Ovary (tissue), 3 donors: ENCODE measurements at regions not wholly inside any gene's neighbourhood (a gene's known extent, or its start where the extent isn't known, plus 50 kb on each side); places are given as distances from the start of the nearest gene placed in this dataset.

Experiments
- EP300 ChIP-seq: sonication (generic); formaldehyde crosslinking; IDR thresholded peaks from one replicate; pipeline ENCODE4 v1.6.1; 2017; ENCODE audit warnings: antibody characterized with exemption
- TF ChIP-seq, protein P1 (sequence below), 3 donors: fragments of 450-650 bp in 2 of 3; fragments of 200-600 bp in 1 of 3; IDR thresholded peaks; one replicate each; pipeline versions ENCODE4 v1.5.1 to v1.8.0; 2016 to 2022; ENCODE audit warnings: antibody characterized with exemption in 3 of 3, mild to moderate bottlenecking in 1 of 3
- donor health status: DM: no; HTN: no; CAD: no.

DNA sequence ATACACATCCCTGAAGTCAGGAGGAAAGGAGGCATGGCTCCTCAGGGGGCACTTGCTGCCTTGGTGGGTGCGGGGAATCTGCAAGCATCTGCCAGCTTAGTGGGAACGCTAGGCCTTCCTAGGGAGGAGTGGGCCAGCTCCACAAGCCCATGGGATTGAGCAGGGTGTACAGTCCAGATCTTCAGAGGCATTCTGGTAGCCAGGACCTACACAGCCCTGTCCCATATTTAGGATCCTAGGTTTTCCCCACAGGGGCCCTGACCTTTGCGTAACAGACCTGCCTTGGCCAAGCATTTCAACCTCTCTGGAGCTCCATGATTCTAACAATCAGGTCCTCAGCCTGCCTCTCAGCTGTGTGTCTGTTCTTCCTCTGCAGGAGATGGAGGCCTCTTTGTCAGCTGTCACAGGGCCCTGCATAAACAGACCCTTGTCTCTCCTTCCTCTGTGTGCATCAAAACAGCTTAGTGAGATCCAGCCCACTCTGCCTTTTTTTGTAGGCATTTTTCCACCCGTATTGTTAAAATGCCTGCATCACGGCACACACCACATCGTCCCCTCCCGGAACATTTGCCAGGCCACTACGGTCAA lies 140.2 kb upstream of the NDUFV2 start:
- TF ChIP-seq, protein P1, sequence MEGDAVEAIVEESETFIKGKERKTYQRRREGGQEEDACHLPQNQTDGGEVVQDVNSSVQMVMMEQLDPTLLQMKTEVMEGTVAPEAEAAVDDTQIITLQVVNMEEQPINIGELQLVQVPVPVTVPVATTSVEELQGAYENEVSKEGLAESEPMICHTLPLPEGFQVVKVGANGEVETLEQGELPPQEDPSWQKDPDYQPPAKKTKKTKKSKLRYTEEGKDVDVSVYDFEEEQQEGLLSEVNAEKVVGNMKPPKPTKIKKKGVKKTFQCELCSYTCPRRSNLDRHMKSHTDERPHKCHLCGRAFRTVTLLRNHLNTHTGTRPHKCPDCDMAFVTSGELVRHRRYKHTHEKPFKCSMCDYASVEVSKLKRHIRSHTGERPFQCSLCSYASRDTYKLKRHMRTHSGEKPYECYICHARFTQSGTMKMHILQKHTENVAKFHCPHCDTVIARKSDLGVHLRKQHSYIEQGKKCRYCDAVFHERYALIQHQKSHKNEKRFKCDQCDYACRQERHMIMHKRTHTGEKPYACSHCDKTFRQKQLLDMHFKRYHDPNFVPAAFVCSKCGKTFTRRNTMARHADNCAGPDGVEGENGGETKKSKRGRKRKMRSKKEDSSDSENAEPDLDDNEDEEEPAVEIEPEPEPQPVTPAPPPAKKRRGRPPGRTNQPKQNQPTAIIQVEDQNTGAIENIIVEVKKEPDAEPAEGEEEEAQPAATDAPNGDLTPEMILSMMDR (IDR thresholded peaks at IDR 0.05): no peak
- no peak for TF ChIP-seq EP300
